HG02798 (cell line): ENCODE measurements at regions not wholly inside any gene's neighbourhood (a gene's known extent, or its start where the extent isn't known, plus 50 kb on each side); places are given as distances from the start of the nearest gene placed in this dataset.

Source experiments
- ATAC-seq: cut with Tn5 transposase; IDR thresholded peaks from one replicate; pipeline ENCODE4 v1.9.1; 2021; ENCODE audit warnings: mild to moderate bottlenecking; ENCODE audit not compliant: unreplicated experiment, poor library complexity

DNA sequence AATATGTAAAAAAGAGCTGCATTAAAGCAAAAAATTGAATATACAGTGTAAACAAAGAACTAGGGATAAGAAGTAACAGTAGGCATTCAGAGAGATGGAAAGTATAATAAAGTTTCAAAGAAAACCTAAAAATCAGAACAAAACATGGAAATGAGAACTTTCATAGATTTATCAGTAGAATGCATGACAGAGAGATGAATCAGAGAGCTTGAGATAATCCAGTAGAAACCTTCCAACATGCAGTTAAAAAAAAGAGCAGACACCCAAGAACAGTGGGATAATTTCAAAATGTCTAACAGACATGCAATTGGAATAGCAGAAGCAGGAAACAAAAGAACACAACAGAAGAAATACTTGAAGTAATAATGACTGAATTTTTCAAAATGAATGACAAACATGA lies 1384.2 kb downstream of the CDH11 start:
- ATAC-seq, result no peak

DNA sequence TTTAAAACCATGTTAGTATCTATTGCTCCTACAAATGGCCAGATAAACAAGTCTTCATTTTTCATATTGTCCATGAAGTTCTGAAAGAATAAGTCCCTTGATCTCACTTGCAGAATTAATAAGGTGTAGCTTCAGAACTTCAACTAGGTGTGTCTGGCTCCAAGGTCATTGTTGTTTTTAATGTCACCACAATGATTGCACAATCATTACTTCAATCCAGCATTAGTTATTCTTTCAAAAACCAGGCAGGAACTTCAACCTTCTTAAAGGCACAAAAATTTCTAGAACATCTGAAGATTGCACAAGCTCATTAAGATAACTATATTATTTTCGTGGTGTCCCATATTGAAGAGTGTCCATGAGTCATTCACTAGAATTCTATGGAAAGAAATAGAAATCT lies 1386.4 kb downstream of the CDH11 start:
- no peak for ATAC-seq

DNA sequence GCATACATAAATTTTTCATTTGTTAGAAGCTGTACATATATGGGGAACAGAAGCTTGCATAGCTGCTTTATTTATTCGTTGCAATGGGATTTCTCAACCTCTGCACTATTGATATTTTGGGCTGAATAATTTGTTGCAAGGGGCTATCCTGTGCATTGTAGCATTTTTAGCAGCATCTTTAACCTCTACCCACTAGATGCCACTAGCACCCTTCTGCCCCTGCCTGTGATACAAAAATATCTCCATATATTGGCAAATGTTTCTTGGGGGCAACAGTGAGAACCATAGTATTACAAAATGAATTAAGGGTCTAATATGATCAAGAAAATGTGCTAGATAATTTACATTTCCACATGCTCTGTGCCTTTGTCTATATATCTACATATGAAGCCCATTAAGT lies 1401.0 kb downstream of the CDH11 start:
- no peak for ATAC-seq

DNA sequence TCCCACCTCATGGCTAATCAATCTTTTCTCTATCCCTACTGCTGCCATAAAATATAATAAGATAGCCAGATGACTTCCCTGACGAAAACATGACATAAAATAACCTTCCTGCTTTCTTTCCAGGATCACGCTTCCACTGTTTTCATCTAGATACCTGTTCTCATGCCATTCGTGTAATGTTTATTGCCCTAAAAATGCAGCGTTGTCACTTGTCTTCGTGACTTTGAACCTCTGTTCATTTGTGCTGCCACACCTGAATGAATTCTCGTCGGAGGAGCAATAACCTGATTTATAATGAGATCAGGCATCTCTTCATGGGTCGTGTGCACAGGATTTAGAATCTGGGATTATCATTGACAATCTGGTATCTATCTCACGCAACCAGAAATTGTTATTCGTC lies 1401.9 kb downstream of the CDH11 start:
- no peak for ATAC-seq

DNA sequence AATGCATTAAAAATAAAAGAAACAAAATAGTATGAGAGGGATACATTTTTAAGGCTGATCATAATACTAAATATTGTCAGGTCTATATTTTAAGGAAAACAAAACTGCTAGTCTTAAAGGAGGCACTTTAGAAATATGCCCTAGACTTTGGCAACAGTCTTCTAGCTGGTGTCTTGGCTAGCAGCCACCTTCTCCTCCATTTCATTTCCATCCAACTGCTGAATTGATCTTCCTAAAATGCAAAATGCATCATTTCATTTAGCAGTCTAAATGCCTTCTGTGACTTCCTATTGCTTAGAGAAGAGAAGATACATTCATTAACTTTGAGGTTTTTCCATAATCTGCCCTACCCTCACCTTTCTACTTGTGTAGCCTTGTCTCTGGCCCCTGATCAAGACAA lies 1404.1 kb downstream of the CDH11 start:
- no peak for ATAC-seq

DNA sequence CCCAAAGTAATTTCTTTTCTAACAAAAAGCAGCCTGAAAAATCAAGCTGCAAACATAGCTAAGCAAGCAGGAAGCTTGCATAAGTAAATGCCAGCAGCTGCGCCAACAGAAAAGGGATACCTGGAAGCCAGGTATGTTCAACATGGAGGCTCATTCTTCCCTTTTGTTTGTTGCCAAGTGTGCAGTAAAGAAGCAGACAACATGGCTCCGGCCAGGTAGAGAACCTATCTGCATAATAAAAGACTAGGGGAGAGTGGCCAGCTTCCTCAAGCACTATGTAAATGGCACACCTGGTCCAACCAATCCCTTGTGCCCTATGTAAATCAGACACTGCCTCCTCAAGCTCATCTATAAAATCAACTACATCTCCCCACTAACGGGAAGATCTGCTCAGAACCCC lies 1407.0 kb downstream of the CDH11 start:
- no peak for ATAC-seq

DNA sequence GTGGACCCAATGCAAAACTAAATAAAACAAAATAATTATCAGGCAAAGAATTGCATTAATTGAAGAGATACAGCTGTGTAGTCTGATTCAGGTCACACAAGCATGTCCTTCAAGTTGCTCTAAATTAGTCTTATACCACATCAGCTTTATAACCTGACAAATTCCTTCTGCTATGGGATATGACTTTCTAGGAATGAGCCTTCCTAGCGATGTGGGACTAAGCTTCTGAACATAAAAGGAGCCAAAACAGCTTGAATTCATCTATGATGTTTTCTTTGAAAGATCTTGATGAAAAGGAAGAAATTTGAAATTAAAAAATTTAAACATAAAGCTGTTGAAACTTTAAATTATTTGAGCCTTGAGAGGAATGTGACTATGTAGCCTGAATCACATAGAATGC lies 1409.1 kb downstream of the CDH11 start:
- ATAC-seq, result no peak

DNA sequence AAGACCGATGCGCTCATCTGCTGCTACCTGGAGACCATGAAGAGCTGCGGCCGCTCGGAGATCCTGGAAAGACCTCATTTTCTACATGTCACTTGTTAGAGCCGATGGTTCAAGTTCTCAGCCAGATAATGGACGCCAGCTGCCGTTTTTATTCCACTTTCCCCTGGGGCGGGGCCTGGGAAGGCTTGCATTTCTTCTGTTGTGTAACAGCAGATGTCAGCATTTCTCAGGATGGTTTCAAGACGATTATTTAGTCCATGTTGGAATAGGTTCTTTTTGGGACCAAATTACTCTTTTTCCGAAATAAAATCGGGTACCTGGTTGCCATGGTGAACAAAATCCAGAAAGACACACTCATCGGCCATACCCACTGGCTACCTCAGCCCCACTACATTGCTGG lies 1418.3 kb downstream of the CDH11 start:
- no peak for ATAC-seq

DNA sequence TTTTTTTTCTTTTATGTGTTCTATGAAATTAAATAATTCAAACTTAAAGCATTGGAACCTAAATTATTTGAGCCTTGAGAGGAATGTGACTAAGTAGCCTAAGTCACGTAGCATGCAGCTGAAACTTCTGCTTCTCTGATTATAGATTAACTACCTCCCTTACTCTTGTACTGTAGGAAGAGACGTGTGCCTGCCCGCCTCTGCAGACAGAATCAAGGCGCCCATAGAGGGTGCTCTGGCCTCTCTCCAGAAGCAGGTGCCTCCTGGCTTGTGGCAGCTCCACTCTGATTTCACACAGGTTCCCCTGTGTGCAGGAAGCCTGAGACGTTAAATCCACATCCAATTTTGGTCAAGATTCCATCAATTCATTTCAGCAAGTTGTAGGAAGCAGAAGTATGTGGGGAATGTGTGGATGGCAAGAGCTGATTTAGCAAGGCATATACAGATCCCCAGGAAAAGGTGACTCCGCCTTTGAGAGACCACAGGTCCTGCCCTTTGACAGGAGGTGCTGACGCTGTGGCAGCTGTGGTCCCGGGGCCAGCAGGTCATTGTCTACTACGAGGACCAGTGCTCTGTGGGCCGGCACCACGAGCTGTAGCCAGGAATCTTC lies 1418.8 kb downstream of the CDH11 start:
- ATAC-seq, result no peak

DNA sequence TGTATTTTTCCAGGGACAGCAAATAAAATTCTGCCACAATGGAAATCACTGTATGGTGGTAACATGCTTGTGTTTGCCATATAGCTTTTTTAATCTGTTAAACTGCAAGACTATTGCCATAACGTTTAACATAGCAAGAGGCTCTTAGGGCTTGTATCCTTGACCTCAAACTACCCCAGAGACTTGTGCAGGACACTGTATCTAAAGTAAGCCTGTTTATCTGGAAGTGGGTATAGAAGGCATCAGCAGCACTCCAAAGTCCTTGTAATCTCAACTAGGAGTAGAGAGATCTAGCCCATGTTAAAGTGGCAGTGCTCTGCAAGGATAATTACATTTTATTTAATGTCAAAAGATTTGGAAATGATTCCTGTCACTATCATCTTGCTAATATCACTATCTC lies 1424.1 kb downstream of the CDH11 start:
- no peak for ATAC-seq

DNA sequence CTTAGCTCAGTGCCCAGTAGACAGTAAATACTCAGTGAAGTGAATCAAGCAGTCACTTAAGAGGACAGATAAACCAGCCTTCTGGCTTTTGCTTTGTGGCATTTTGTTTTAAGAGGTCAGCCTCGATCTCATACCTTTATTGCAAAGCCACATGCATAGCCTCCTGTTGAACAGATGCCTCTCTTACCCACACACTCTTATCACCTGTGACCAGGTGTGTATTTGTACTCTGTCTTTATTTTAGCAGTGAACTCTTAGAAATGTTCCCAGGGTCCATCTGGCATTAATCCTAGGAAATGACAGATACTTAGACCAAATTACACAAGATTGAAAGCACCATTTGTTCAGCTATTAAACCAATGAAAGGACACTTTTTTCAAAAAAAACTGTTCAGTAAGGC lies 1426.5 kb downstream of the CDH11 start:
- no peak for ATAC-seq

DNA sequence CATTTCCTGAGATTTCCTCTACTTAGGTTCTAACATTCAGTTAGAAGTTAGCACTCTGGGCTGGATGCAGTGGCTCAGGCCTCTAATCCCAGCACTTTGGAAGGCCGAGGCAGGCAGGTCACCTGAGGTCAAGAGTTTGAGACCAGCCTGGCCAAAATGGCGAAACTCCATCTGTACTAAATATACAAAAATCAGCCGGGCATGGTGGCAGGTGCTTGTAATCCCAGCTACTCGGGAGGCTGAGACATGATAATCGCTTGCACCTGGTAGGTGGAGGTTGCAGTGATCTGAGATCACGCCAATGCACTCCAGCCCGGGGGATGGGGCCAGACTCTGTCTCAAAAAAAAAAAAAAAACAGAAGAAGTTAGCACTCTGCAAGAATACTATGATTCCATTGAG lies 1430.9 kb downstream of the CDH11 start:
- no peak for ATAC-seq

DNA sequence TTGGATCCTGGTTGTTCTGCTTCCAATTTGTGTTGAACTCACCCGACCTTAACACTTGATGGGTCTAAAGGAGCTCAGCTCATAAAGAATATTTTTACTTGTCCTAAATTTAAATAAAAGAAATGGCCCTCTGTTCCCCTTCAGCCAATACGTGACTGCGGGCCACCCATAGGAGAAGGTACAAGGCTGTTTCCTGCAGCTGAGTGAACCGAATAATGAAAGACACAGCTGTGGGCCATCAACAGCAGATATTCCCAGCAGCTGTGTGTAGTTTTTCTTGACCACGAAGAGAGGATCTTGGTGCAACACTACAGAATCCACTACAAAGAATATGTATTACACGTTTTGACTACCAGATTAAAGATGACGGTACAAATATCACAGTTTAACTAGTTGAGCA lies 1431.6 kb downstream of the CDH11 start:
- ATAC-seq, result no peak

DNA sequence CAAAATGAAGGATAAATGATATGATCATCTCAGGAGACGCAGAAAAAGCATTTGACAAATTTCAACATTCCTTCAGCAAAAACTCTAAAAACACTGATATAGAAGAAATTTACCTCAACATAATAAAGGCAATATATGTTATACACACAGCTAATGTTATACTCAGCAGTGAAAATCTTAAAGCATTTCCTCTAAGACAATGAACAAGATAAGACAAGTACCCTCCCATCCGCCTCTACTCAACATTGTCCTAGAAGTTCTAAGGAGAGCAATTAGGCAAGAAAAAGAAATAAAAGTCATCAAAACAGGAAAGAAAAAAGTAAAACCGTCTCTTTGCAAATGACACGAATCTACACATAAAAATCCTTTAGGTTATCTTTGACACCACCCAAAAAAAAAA lies 1432.8 kb downstream of the CDH11 start:
- no peak for ATAC-seq

DNA sequence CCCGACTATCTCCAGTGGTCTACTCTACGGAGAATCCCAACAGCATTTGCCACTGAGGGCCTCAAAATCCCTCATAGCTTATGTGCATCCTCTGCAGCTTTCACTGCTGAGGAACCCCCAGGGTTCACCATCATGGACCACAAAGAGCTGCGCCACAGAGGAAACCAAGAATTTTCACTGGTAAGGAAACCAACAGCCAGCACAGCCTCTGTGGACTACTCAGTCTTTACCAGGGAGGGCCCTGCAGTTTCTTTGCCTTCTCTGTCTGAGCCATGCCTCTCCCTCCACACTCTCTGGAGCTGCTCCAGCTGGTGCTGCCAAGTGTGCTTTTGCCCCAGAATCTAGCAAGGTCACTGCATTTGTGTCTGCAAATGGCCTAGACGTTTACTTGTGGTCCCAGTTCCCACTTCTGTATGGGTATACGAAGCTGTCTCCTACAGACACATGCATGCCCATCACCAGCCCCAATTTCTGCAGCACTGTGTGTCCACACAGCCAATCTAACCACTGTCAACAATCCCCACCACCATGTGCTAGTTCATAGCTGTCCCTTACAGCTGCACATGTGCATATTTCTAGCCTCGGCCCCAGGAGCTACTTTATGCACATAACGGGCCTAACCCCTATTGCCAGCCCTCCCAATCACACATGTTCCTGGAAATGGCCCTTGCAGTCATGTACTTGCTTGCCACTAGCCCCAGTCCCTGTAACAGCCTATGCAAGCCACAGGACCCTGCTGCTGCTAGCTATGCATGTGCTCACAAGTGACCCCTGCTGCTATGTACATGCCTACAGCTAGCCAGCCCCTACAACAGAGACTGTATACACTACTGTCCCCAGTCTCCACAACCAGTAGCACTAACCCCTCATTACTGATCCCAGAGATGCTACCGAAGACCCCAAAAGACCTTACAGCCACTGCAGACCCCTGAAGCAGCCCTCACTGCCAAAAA lies 1437.4 kb downstream of the CDH11 start:
- no peak for ATAC-seq

DNA sequence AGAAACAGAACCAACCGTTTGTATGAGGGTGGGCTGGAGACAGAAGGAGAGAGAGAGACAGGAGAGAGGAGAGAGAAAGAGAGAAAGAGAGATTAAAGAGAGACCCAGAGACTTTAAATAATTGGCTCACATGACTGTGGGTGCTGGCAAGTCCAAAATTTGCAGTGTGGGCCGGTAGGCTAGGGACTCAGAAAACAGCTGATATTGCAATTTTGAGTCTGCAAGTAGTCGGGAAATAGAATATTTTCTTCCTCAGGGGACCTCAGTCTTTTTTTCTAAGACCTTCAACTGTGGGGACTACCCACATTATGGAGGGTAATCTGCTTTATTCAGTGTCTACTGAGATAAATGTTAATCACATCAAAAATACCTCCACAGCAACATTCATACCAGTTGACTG lies 1439.0 kb downstream of the CDH11 start:
- no peak for ATAC-seq

DNA sequence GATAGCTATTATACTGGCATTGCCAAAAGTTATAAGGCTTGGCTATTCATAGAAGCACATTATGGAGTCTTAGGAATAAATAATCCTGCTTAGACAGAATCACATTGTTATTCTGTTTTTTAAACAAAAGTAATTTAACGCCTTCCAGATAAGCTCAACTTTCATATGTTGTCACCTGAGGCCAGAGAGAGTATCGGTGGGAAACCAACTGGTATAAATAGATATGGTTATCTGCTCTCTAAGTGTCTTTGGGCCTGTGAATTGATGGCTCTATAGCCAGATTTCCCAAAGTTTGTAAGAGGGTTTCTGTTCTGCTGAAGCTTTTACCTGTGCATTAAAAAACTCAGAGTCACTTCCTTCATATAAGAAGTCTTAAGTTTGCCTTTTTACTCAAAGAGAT lies 1449.4 kb downstream of the CDH11 start:
- ATAC-seq, result no peak

DNA sequence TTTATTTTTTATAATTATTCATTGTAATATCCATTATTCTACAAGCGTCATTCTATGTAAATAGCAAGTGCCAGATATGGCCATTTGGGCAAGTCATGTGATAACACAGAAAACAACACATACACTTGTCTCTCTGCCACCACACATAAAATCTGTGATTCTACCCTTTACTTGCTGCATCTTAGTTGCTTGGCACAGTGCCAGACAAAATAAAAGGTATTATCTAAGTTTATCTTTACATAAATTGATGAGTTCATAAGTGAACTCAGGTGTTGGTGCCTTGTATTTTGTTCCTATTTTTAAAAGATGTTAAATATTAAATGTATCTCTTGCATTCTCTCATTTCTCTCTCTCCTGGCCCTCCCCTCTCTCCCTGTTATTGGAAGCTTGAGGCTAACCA lies 1458.7 kb downstream of the CDH11 start:
- no peak for ATAC-seq

DNA sequence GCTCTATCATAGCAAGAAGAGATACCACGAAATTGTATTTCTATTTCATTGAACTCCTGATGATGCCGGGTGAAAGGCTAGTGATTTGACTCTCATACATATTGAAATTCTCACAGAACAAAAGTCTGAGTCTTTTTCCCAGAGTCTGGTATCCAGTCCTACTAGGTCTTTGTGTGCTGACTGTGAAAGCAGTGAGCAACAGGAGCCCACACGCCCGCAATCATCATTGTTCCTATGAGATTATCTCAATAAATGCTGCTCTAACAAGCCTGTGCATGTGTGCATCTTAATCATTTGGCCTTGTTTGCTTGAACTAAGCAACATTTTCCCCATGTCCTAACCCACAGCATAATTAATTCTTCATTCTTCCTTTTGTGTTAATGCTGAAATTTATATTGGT lies 1466.0 kb downstream of the CDH11 start:
- ATAC-seq, result no peak

DNA sequence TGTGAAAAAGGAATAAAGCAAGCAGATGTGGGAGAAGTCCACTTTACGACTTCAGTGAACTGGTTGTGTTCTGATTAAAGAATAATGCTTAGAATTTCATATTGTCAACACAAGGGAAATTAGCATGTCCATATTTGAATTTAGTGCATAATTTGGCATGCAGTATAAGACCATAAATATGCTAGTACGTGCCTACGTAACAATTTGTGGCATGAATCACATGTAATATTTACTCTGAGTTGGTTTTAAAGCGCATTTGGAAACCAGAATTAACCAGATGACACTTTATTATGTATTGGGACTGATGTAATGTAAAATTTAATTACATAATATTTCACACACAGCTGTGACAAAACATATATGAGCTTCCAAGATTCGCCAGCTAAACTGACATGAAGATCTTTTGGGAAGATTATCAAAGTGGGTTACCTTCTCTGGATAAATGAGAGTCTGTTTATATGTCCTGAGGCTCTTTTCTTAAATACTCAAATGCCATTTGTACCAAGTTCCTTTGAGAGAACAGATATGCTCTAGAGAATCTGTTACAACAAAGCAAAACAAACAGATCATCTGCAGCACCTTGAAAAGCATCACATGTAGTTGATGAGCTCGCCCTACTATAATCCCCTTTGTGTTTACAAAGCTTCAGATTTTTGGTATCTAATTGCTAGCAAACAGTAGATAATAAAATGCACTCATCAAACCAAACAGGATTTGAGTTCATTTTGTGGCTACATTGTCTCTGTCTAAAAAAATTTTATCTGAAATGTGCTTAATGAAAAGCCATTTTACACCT lies 1468.6 kb downstream of the CDH11 start:
- no peak for ATAC-seq

DNA sequence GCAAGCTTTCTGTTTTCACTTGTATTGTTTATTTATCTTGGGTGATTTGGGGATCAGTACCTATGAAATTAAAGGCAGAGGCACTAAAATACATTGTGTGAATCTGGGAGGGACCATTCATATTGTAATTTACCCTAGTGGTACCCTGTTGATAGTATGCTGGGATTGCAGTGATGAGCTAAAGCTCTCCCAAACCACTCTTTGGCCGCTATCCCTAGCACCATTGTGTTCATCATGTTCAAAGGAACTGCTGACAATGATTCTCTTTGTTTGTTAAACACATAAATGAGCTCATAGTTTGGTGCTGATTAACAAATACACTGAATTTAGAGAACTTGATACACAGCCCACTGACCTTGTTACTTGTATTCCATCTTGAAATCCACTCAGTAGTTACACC lies 1469.8 kb downstream of the CDH11 start:
- ATAC-seq, result no peak
